ACHN (cell line): ENCODE measurements at regions not wholly inside any gene's neighbourhood (a gene's known extent, or its start where the extent isn't known, plus 50 kb on each side); places are given as distances from the start of the nearest gene placed in this dataset.

ENCODE experiments used
- DNase-seq: peaks from one replicate; pipeline ENCODE4 v3.0.0-alpha.2; 2015
- in situ Hi-C: cut with HindIII; loops from 2 replicates; pipeline ENCODE4 v1.10.0; 2017; ENCODE audit warnings: low sequenced_read_pairs, low pct_ligation_motif_present, low pct_unique_long_range_greater_than_20kb

DNA sequence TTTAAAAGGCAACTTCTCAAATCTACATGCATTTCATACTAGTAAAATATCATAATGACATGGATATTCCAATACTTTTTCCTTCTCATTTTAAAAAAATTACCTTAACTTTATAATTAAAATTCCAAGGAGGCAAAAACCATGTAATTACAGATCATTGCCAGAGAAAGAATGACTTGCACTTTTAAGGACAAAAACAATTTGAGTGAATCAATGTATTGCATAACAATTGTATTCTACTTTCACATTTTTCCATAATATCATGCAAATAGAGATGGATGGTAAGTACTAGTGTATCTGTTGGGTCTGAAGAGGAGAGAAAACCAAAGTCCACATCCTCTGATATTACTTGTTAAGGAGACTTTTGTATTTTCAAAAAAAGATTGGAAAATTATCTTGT, 89.5 kb upstream of the NCK2 start:
- no peak for DNase-seq
- in situ Hi-C loops, result no loop called here

DNA sequence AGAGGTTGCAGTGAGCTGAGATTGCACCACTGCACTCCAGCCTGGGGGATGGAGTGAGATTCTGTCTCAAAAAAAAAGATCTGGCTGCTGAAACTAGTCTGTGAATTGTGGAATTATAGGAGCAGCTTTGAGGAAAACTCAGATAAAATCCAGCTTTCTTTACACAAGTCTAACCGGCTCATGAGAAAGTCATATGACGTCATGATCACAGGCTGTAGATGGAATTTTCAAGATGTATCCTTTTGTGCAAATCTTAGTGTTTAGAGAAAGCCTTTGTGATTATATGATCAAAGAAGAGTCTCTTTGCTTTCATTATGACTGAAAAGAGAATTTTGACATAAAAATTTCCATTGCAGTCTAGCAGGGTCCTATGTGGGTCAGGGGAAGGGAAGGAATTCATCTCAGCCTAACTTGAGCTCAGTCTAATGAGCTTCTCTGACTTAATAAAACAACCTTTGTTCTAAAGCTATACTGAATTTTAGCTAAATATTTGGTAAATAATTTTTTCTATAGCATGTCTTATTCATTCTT, 90.2 kb upstream of the NCK2 start:
- in situ Hi-C loops, result no loop called here
- DNase-seq, result no peak

DNA sequence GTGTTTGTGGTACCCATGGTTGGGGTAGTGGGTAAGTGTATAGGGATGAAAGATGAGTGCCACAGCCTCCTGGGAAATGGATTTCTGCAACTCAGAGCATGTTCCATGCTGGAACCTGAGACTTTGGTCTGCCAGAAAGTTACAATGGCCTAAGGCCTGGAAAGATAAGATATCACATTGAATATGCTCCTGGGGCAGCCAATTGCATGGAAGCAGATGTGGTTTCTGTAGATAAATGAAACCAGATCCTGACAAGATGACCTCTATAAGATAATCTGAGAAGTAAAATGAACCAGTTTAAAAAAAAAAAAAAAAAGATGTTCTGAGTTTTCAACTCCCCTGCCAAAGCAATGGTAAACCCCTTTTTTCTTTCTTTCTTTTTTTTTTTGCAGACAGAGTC, 91.4 kb upstream of the NCK2 start:
- in situ Hi-C loops, result no loop called here

DNA sequence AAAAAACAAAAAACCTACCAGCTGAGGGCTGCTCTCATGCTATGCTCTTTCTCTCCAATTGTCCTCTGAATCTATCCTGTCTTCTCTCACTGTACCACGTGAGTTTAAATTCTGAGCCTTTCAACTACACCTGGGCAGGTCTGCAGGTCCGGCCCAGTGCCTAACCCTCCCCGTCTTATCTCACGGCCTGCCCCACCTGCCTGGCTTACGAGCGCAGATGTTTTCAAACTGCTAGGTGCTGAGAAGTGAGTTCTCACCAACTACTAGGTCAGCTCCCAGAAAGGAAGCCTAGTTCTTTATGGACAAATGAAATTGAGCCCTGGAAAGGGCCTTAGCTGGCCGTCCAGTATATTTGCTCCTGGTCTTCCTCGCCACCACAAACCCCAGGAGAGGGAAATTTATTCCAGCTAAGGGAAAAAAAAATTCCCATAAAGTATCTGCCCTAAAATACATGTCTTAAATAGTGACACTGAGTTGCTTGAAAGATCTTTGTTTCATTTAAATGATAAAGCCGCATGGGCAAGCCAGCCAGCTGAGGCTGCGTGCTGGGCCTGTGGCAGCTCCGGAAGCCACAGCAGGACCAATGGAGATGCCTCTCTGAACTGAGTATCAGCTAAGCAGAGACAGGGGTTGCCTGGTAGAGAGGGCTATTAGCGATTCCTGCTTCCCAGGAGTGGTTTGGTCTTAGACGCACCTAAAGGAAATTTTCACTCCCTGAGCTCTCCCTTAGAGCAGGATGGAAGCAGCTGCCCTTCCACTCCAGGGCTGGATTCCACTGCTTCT, 92.5 kb upstream of the NCK2 start:
- in situ Hi-C loops, result no loop called here

More for the DNA sequence above, 91.4 kb upstream of the NCK2 start:
- no peak for DNase-seq

DNA sequence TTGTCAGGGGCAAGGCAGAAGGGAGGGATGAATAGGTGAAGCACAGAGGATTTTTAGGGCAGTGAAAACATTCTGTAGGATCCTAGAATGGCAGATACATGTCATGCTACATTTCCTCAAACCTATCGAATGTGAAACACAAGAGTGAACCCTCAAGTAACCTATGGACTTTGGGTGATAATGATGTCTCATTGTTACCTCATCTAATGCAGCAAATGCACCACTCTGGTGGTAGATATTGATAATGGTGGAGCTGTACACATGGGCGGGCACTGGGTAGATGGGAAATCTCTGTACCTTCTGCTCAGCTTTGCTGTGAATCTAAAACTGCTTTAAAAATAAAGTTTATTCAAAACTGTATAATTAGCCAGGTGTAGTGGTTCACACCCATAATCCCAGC, 95.2 kb upstream of the NCK2 start:
- DNase-seq, result no peak
- in situ Hi-C loops, result no loop called here

More for the DNA sequence above, 92.5 kb upstream of the NCK2 start:
- no peak for DNase-seq

DNA sequence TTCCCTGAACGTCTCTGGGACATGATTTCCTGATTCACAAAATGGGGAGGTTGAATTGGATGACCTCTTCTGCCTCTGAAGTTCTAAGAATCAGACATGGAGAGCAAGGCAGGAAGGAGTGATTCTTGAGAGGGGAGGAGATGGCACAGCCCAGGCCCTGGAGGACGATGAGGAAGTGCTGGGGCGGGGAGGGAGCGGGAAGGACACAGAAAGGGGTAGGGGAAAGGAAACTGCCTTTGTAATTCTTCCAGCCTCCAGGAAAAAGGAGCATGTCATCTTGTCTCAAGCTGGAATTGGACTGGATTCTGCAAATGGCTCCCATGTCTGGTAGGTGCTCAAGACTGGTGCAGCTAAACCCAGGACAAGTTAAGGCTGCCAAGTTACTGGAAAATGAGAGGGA, 97.0 kb upstream of the NCK2 start:
- no peak for DNase-seq
- in situ Hi-C loops, result no loop called here

DNA sequence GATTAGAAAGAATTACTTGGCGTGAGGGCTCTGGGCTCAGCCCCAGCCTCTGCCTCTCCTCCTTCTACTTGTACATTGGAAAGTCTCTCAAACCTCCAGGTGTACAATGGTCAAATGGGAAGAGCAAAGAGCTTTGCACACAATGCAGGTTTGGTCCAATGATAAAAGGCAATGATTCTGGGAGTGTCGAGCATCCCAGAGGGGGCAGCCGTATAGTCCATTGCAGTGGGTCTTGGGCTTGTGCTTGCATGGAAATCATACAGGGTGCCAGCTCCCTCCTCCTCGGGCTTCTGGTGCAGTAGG, 98.0 kb upstream of the NCK2 start:
- in situ Hi-C loops, result no loop called here
- no peak for DNase-seq

DNA sequence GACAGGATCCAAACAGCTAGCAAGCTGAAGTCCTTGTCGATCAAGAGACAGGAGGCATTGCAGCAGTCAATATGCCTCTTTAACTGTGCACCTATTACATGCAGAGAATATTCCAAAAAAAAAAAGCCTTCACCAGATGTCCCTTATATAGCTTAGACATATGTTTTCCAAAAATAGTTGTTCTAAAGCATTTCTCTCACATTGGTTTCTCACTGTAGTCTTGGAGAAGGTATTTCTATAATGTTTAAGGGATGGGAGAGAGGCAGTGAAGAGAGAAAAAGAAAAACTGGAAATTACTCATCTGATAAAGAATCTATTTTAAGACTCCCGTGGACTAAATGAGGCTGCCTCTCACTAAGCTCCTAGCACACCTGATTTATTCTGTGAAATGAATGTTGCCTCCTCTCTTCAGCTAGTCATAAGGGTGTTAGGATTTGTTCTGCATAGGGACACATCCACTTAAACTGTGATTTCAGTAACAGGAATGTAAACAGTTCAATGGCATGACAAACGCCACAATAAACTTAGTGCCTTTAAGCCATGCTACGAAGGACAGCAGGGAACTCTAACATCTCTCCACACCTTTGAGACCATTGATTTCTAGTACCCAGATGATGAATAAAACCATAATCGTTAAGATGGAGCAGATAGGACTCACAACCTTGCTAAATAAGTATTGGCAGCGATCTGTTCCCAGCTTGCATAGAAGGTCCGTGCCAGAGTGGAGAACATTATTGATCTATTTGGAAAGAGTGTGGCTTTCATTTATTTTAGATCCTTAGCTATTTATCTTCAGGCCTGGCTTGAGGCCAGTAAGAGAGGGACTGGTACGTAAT, 98.6 kb upstream of the NCK2 start:
- in situ Hi-C loops, result no loop called here
- no peak for DNase-seq

DNA sequence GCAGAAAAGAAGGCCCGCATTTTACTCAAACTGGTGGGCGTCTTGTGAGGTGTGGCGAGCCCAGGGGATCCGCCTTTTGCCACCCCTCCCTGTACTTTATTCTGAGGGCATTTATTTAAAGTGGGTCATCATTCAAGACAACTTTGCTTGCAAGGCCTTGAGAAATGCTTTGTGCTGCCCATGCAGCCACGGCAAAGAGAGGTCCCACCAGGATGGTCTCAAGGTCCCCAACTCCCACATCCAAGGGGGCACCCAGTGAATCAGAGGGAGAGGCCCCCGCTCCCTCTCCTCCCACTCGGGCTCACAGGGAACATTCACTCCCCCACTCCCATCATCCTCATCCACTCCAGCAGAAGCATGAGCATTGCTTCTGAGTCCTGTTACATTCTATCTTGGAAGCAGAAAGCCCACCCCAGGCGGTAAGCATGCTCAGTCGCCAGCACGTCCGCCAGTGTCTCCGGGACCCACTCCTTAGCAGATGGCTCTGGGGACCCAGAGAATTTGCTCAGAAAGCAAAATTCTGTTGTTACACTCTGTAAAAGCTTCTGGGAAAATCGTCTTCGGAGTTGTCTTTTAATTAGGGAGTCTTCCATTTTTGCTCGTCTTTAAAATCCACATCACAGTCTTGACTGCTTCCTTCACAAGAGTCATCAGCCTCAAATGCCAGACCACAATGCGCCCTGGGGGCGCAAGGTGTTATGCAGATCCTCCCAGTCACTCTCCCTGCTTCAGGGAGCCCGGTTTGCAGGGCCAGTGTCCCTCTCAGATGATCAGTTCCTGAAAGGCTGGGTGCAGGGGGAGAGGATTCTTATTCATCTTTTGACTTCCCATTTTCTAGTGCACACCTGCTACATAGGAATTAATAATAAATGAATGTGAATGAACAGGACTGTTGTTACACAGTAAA, 99.4 kb upstream of the NCK2 start:
- no peak for DNase-seq
- in situ Hi-C loops, result no loop called here

DNA sequence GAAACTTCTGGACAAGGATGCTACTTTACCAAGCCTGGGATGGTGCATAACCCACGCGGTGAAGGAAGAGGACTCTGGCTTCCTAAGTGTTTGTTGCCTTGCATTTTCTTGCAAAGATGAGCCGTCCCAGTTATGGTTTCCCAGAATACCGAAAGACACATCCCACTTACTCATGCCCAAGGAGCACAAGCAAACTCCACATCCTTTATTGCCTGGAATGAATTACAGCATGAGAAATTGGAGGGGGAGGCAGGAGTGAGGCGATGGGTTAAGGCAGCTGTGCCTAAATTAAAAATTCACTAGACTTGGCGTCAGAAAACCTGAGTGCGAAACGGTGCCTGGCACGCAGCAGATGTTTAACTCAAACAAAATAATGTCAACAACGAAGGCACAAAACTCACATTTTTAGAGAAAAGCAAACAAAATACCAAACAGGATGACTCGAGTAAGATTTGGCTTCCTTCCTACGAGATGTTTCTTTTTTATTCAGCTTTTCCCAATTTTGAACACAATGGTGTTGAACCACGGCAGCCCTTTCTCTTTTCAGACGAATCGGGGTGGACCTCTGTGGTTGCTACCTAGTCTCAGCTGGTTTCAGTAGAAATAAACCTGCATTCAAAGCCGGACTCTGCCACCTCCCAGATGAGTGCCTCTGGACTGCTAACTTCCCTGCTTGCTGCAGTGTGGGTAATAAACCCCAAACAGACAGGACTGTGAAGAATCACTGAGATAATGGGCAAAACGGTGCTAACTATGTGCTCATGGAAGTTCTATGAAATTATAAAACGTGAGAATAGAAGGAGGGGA, 100.3 kb upstream of the NCK2 start:
- in situ Hi-C loops, result no loop called here
- no peak for DNase-seq

DNA sequence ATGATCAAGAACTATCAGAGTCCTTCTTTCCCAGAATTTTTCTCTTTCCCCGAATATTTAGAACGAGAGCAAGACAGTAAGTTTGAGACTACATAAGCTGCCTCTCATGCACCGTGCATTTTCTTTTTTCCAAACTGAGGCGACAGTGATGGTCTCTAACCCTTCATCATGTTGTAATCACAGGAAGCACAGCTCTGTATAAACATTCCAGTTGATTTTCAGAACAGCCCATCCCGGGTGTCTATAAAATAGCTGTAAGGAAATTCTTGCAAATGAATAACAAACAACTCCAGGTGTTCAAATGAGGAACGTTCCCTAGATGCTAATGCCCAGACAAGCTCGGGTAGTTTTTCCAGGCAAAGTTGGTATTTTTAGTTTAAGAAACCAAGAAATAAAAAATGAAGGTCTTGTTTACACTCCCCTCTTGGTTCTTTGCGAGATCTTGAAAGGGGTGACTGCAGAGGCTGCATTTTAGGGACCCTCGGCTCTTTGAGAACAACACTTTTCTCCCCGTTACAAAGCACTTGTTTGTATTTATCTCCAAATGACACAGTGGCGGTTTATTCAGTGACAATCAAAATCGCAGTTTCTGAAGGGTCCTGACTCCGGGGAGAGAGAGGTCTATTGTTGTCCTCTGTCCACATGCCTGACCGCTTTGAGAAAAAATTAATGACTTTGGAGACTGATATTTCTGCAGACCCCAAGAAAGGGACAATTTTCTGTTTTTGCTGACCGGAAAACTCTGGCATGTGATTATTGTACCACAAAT, 101.1 kb upstream of the NCK2 start:
- in situ Hi-C loops, result no loop called here
- DNase-seq, result no peak

DNA sequence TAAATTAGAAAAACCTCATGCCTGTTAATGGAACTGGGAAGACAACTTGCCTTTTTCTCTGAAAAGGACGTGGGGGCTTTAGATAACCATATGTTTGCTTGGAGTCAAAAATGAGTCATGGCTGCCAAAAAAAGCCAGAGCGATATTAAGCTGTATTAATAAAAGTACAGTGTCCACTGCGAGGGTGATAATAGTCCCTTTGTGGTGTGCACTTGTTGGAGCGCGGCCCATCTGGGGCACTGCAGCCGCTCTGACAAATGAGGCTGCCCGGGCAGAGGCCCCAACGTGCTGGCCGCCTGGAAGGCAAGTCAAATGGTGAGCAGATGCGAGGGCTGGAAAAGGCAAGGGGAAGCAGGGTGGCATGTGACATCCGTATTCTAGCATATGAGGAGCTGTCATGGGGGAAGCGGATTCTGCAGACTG, 103.3 kb upstream of the NCK2 start:
- in situ Hi-C loops, result no loop called here

DNA sequence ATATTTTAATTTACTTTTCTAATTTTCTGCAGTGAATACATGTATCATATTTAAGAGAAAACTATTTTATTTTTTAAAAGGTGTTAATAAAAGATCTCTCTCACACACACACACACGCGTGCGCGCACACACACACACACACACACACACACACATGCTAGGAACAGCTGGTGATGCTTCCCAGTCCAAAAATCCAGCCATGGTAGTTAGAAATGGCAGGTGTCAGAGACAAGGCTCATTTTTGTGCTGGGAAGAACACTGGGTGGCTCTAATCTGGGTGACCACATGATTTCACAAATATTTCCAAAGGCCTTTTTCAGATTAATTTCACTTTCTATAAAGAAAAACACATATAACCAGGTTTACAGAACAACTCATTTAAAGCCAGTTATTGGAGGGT, 104.5 kb upstream of the NCK2 start:
- DNase-seq, result no peak
- in situ Hi-C loops, result no loop called here

More for the DNA sequence above, 103.3 kb upstream of the NCK2 start:
- no peak for DNase-seq

DNA sequence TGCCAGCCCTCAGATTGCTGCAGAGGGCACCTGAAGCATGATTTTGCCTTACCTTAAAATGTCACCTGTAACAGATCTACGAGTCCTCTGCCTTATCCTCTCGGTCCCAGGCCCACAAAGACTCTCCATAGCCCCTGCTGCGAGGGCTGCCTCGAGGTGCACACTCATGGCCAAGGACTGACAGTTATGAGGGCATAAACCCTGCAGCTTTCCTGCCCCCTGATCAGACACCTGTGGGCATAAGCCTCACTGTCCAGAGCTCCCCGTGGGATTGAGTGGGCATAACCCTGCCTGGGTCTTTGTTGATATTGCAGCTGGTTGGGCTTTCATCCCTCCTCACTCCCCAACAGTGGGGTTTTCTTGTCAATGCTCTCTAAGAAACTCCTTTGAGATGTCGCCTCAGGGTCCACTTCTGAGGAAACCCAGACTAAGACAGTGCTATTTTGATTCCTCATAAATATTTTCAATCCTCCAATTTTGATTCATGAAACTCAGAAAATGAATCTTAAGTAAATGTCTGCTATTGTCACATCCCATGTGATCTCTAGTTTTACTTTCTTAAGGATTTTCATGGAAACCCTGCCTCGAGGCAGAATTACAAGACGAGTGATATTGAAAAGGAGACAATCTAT, 108.5 kb upstream of the NCK2 start:
- no peak for DNase-seq
- in situ Hi-C loops, result no loop called here

DNA sequence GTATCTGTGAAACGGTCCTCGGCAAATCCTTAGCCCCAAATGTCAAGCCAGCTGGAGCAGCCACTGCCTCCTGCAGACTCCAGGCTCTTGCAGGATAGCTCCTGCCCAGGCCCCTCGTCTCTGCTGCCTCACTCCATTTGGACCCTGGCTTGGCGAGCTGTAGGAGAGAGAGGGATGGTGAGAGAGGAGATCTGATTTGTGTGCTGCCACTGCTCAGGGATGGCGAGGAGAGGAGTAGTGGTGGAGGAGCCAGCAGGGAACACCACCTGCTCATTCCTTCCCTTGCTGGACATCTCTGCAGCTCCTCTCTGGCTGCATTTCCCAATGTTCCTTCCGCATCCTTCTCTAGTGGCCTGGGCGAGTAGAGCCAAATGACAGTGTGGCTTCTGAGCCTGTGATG, 109.1 kb upstream of the NCK2 start:
- DNase-seq, result no peak
- in situ Hi-C loops, result no loop called here

DNA sequence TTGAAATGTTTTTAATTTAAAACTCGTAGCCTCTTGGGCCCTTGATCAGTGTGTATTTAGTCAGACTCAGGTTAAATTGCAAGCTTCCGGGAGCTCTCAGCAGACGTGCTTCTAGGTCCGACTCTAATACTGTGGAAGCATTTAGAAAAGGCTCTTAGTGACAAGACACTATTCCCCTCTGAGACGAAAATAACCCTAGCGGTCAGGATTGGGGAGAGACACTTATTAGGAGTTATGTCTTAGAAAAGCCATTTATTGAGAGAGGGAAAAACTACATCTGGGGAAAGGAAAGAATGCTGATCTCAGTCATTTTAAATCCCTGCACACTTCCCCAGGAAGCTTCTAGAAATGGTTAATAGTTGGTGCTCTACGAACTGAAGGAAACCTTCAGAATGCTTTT, 110.5 kb upstream of the NCK2 start:
- no peak for DNase-seq
- in situ Hi-C loops, result no loop called here

DNA sequence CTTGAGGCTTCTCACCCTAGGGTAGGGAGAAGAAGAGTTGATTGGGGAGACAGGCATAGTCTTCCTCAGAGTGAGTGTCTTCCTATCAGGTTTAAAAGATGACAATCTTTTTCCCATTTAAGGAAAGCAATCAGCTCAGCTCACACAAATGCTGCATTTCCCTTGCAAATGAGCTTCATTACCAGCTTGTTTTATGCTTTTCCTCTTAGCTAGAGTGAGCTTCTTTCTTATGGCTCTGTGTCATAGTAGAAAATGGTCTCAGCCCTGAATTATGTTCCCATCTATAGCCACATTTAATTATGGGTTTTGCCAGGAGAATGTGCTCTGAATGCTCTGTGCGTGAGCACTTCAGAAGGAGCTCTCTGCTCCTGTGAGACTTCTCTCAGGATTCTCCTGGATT, 112.8 kb upstream of the NCK2 start:
- in situ Hi-C loops, result no loop called here
- DNase-seq, result no peak
